Liver (tissue), 8 donors: ENCODE measurements at regions not wholly inside any gene's neighbourhood (a gene's known extent, or its start where the extent isn't known, plus 50 kb on each side); places are given as distances from the start of the nearest gene placed in this dataset.

Source experiments
- DNase-seq: peaks from one replicate; pipeline ENCODE4 v3.0.0-alpha.2; 2017; ENCODE audit warnings: low spot score
- H3K27ac ChIP-seq, 2 donors: one replicate each; pipeline ENCODE4 v1.7.0; 2013; ENCODE audit warnings: inconsistent platforms in 2 of 2, low read length in 2 of 2, control low read depth in 1 of 2, low read depth in 1 of 2, mild to moderate bottlenecking in 1 of 2
- H3K27me3 ChIP-seq, 4 donors: one replicate each; pipeline versions ENCODE4 v1.6.1 to v1.7.0; 2013; ENCODE audit warnings: low read length in 3 of 4, inconsistent platforms in 1 of 4, mild to moderate bottlenecking in 1 of 4, moderate library complexity in 1 of 4; ENCODE audit not compliant: control insufficient read depth in 4 of 4, insufficient read depth in 4 of 4
- H3K36me3 ChIP-seq, 4 donors: one replicate each; pipeline versions ENCODE4 v1.6.1 to v1.7.0; 2013; ENCODE audit warnings: low read length in 3 of 4, mild to moderate bottlenecking in 3 of 4, low read depth in 1 of 4, moderate library complexity in 1 of 4; ENCODE audit not compliant: control insufficient read depth in 4 of 4, insufficient read depth in 3 of 4
- H3K4me1 ChIP-seq, 4 donors: one replicate each; pipeline versions ENCODE4 v1.6.1 to v1.7.0; 2013; ENCODE audit warnings: low read length in 3 of 4, mild to moderate bottlenecking in 3 of 4, moderate library complexity in 1 of 4; ENCODE audit not compliant: control insufficient read depth in 4 of 4, insufficient read depth in 4 of 4
- H3K4me3 ChIP-seq, 3 donors: one replicate each; pipeline versions ENCODE4 v1.6.1 to v1.7.0; 2013; ENCODE audit warnings: low read length in 3 of 3, control low read depth in 1 of 3, low read depth in 1 of 3, mild to moderate bottlenecking in 1 of 3
- H3K9ac ChIP-seq, 2 donors: one replicate each; pipeline ENCODE4 v1.7.0; 2013; ENCODE audit warnings: low read length in 2 of 2, mild to moderate bottlenecking in 2 of 2, moderate library complexity in 2 of 2, control low read depth in 1 of 2, low read depth in 1 of 2
- H3K9me3 ChIP-seq, 4 donors: one replicate each; pipeline versions ENCODE4 v1.6.1 to v1.7.0; 2013; ENCODE audit warnings: low read length in 3 of 4; ENCODE audit not compliant: control insufficient read depth in 4 of 4
- EGR1 ChIP-seq, 2 donors: IDR thresholded peaks; 2 replicates each; pipeline ENCODE4 v1.6.1; 2016 to 2018; ENCODE audit warnings: antibody characterized with exemption in 2 of 2, low read depth in 2 of 2
- FOXA1 ChIP-seq: IDR thresholded peaks from 2 replicates; pipeline ENCODE4 v1.6.1; 2016; ENCODE audit warnings: antibody characterized with exemption
- GABPA ChIP-seq, 2 donors: IDR thresholded peaks in 1 of 2; conservative IDR thresholded peaks in 1 of 2; 2 replicates each; pipeline ENCODE4 v1.6.1; 2016; ENCODE audit warnings: antibody characterized with exemption in 2 of 2, mild to moderate bottlenecking in 1 of 2, moderate library complexity in 1 of 2
- HNF4A ChIP-seq, 2 donors: conservative IDR thresholded peaks; 2 replicates each; pipeline ENCODE4 v1.6.1; 2016; ENCODE audit warnings: antibody characterized with exemption in 2 of 2, mild to moderate bottlenecking in 2 of 2
- HNF4G ChIP-seq: IDR thresholded peaks from 2 replicates; pipeline ENCODE4 v1.6.1; 2016; ENCODE audit warnings: antibody characterized with exemption
- JUND ChIP-seq, 2 donors: IDR thresholded peaks; 2 replicates each; pipeline ENCODE4 v1.6.1; 2016; ENCODE audit warnings: antibody characterized with exemption in 2 of 2
- NR2F2 ChIP-seq: IDR thresholded peaks from 2 replicates; pipeline ENCODE4 v1.6.1; 2016; ENCODE audit warnings: antibody characterized with exemption
- RAD21 ChIP-seq, 2 donors: IDR thresholded peaks; 2 replicates each; pipeline ENCODE4 v1.6.1; 2016; ENCODE audit warnings: antibody characterized with exemption in 2 of 2, mild to moderate bottlenecking in 2 of 2
- RXRA ChIP-seq, 2 donors: IDR thresholded peaks; 2 replicates each; pipeline ENCODE4 v1.6.1; 2017 to 2018; ENCODE audit warnings: antibody characterized with exemption in 2 of 2, mild to moderate bottlenecking in 1 of 2
- SP1 ChIP-seq: IDR thresholded peaks from 2 replicates; pipeline ENCODE4 v1.6.1; 2018; ENCODE audit warnings: antibody characterized with exemption, mild to moderate bottlenecking
- TAF1 ChIP-seq: conservative IDR thresholded peaks from 2 replicates; pipeline ENCODE4 v1.6.1; 2016; ENCODE audit warnings: antibody characterized with exemption, mild to moderate bottlenecking
- YY1 ChIP-seq: IDR thresholded peaks from 2 replicates; pipeline ENCODE4 v1.6.1; 2016; ENCODE audit warnings: antibody characterized with exemption, mild to moderate bottlenecking
- WGBS: extraction: QIAGEN DNeasy Blood & Tissue Kit; methylation state at CpG from one replicate; pipeline ENCODE4 v1.1.7; 2013; 5-methylcytosine and 5-hydroxymethylcytosine counted together
- TF ChIP-seq, protein P1 (sequence below): fragments of 150-350 bp; IDR thresholded peaks from 2 replicates; pipeline ENCODE4 v1.5.1; 2017; ENCODE audit warnings: improper control_type of control experiment, low read depth, low read length; ENCODE audit not compliant: missing input control
- TF ChIP-seq, protein P2 (sequence below): IDR thresholded peaks from 2 replicates; pipeline ENCODE4 v1.6.1; 2016; ENCODE audit warnings: antibody characterized with exemption
- TF ChIP-seq, protein P3 (sequence below): IDR thresholded peaks from 2 replicates; pipeline ENCODE4 v1.6.1; 2016; ENCODE audit warnings: antibody characterized with exemption, mild to moderate bottlenecking
- donor health status: healthy.
- donor health status: healthy.
- donor health status: healthy.
- donor health status: healthy.
- donor health status: healthy.

- 85% methylated on average over 1 of the region's 1 CpG for WGBS
- no peak for DNase-seq
- H3K36me3 ChIP-seq = no peaks in the 10 kb centered on the region
- no peaks in the 10 kb centered on the region for H3K27me3 ChIP-seq
- H3K9me3 ChIP-seq = no peaks in the 10 kb centered on the region
- no peak overlapping the region for H3K9ac ChIP-seq
- TF ChIP-seq RAD21 (IDR thresholded peaks at IDR 0.05) = no peak
- no peak for TF ChIP-seq HNF4G
- TF ChIP-seq, protein P1, sequence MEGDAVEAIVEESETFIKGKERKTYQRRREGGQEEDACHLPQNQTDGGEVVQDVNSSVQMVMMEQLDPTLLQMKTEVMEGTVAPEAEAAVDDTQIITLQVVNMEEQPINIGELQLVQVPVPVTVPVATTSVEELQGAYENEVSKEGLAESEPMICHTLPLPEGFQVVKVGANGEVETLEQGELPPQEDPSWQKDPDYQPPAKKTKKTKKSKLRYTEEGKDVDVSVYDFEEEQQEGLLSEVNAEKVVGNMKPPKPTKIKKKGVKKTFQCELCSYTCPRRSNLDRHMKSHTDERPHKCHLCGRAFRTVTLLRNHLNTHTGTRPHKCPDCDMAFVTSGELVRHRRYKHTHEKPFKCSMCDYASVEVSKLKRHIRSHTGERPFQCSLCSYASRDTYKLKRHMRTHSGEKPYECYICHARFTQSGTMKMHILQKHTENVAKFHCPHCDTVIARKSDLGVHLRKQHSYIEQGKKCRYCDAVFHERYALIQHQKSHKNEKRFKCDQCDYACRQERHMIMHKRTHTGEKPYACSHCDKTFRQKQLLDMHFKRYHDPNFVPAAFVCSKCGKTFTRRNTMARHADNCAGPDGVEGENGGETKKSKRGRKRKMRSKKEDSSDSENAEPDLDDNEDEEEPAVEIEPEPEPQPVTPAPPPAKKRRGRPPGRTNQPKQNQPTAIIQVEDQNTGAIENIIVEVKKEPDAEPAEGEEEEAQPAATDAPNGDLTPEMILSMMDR = no peak
- TF ChIP-seq SP1 = no peak
- no peak for TF ChIP-seq HNF4A (conservative IDR thresholded peaks at IDR 0.05)
- TF ChIP-seq YY1 = no peak
- no peak for TF ChIP-seq JUND (IDR thresholded peaks at IDR 0.05)
- TF ChIP-seq GABPA (IDR thresholded peaks at IDR 0.05 in 1 of 2, conservative IDR thresholded peaks at IDR 0.05 in 1 of 2) = no peak
- TF ChIP-seq, protein P2, sequence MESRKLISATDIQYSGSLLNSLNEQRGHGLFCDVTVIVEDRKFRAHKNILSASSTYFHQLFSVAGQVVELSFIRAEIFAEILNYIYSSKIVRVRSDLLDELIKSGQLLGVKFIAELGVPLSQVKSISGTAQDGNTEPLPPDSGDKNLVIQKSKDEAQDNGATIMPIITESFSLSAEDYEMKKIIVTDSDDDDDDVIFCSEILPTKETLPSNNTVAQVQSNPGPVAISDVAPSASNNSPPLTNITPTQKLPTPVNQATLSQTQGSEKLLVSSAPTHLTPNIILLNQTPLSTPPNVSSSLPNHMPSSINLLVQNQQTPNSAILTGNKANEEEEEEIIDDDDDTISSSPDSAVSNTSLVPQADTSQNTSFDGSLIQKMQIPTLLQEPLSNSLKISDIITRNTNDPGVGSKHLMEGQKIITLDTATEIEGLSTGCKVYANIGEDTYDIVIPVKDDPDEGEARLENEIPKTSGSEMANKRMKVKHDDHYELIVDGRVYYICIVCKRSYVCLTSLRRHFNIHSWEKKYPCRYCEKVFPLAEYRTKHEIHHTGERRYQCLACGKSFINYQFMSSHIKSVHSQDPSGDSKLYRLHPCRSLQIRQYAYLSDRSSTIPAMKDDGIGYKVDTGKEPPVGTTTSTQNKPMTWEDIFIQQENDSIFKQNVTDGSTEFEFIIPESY = no peak
- TF ChIP-seq, protein P3, sequence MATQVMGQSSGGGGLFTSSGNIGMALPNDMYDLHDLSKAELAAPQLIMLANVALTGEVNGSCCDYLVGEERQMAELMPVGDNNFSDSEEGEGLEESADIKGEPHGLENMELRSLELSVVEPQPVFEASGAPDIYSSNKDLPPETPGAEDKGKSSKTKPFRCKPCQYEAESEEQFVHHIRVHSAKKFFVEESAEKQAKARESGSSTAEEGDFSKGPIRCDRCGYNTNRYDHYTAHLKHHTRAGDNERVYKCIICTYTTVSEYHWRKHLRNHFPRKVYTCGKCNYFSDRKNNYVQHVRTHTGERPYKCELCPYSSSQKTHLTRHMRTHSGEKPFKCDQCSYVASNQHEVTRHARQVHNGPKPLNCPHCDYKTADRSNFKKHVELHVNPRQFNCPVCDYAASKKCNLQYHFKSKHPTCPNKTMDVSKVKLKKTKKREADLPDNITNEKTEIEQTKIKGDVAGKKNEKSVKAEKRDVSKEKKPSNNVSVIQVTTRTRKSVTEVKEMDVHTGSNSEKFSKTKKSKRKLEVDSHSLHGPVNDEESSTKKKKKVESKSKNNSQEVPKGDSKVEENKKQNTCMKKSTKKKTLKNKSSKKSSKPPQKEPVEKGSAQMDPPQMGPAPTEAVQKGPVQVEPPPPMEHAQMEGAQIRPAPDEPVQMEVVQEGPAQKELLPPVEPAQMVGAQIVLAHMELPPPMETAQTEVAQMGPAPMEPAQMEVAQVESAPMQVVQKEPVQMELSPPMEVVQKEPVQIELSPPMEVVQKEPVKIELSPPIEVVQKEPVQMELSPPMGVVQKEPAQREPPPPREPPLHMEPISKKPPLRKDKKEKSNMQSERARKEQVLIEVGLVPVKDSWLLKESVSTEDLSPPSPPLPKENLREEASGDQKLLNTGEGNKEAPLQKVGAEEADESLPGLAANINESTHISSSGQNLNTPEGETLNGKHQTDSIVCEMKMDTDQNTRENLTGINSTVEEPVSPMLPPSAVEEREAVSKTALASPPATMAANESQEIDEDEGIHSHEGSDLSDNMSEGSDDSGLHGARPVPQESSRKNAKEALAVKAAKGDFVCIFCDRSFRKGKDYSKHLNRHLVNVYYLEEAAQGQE = no peak
- TF ChIP-seq NR2F2 = no peak
- no peak overlapping the region for H3K4me3 ChIP-seq
- H3K4me1 ChIP-seq = no peaks in the 10 kb centered on the region
- no peak overlapping the region for H3K27ac ChIP-seq
These were observed 1226.1 kb upstream of the NRXN1 start for GRCh38 chr2:52258038-52258437.

- WGBS = 80% methylated on average over 5 of the region's 5 CpGs
- no peaks in the 10 kb centered on the region for H3K27me3 ChIP-seq
- H3K27ac ChIP-seq = no peak overlapping the region
- H3K4me1 ChIP-seq = no peaks in the 10 kb centered on the region
- TF ChIP-seq RXRA (IDR thresholded peaks at IDR 0.05) (no peak), TAF1 (no peak), FOXA1 (no peak), GABPA (IDR thresholded peaks at IDR 0.05 in 1 of 2, conservative IDR thresholded peaks at IDR 0.05 in 1 of 2) (no peak), HNF4G (no peak), EGR1 (IDR thresholded peaks at IDR 0.05; ENCODE audit: low read depth in 2 of 2) (no peak), RAD21 (IDR thresholded peaks at IDR 0.05) (no peak), JUND (IDR thresholded peaks at IDR 0.05) (no peak)
- TF ChIP-seq, protein P2 = no peak
- no peak overlapping the region for H3K9ac ChIP-seq
- no peak for DNase-seq
- H3K9me3 ChIP-seq = no peaks in the 10 kb centered on the region
- no peaks in the 10 kb centered on the region for H3K36me3 ChIP-seq
- no peak overlapping the region for H3K4me3 ChIP-seq
These were observed 1221.6 kb upstream of the NRXN1 start for GRCh38 chr2:52253416-52253980.
